CMK (cell line): ENCODE measurements at regions not wholly inside any gene's neighbourhood (a gene's known extent, or its start where the extent isn't known, plus 50 kb on each side); places are given as distances from the start of the nearest gene placed in this dataset.
"Not testable (repeated sequence)": the region's sequence is repeated elsewhere in the genome, so short reads cannot be mapped to it uniquely, and the experiment has no call there.

Source experiments
- DNase-seq: peaks from one replicate; pipeline ENCODE4 v3.0.0-alpha.2; 2010; ENCODE audit warnings: low read depth

- no peak for DNase-seq
Observed at GRCh38 chr14:106606936-106607335, 1080.6 kb downstream of the TMEM121 start.

GRCh38 chr14:106610691-106611090 is 1084.3 kb downstream of the TMEM121 start:
- no peak for DNase-seq

GRCh38 chr14:106613256-106613655 is 1086.9 kb downstream of the TMEM121 start:
- DNase-seq, result no peak

GRCh38 chr14:106618471-106618951 is 1092.1 kb downstream of the TMEM121 start:
- DNase-seq, result peak; percentile 35

GRCh38 chr14:106619606-106620005 is 1093.2 kb downstream of the TMEM121 start:
- DNase-seq, result no peak

- no peak for DNase-seq
Observed at GRCh38 chr14:106620368-106620767, 1094.0 kb downstream of the TMEM121 start.

- DNase-seq, result no peak
Observed at GRCh38 chr14:106622200-106622745, 1095.9 kb downstream of the TMEM121 start.

GRCh38 chr14:106625186-106625585 is 1098.8 kb downstream of the TMEM121 start:
- DNase-seq, result no peak

GRCh38 chr14:106626469-106626868 is 1100.1 kb downstream of the TMEM121 start:
- not testable (repeated sequence) for DNase-seq

- DNase-seq, result not testable (repeated sequence)
Observed at GRCh38 chr14:106626942-106627588, 1100.7 kb downstream of the TMEM121 start.

GRCh38 chr14:106631879-106632278 is 1105.5 kb downstream of the TMEM121 start:
- no peak for DNase-seq

GRCh38 chr14:106633721-106634120 is 1107.3 kb downstream of the TMEM121 start:
- no peak for DNase-seq

- no peak for DNase-seq
Observed at GRCh38 chr14:106635569-106635968, 1109.2 kb downstream of the TMEM121 start.

GRCh38 chr14:106638786-106639452 is 1112.5 kb downstream of the TMEM121 start:
- DNase-seq, result not testable (repeated sequence)

GRCh38 chr14:106642090-106642489 is 1115.7 kb downstream of the TMEM121 start:
- DNase-seq, result no peak

GRCh38 chr14:106642971-106643370 is 1116.6 kb downstream of the TMEM121 start:
- not testable (repeated sequence) for DNase-seq

GRCh38 chr14:106648874-106649273 is 1122.5 kb downstream of the TMEM121 start:
- not testable (repeated sequence) for DNase-seq

GRCh38 chr14:106651016-106651415 is 1124.6 kb downstream of the TMEM121 start:
- no peak for DNase-seq

GRCh38 chr14:106652494-106652893 is 1126.1 kb downstream of the TMEM121 start:
- no peak for DNase-seq

- DNase-seq, result no peak
Observed at GRCh38 chr14:106657460-106657859, 1131.1 kb downstream of the TMEM121 start.

- not testable (repeated sequence) for DNase-seq
Observed at GRCh38 chr14:106658066-106658860, 1131.9 kb downstream of the TMEM121 start.

- not testable (repeated sequence) for DNase-seq
Observed at GRCh38 chr14:106661561-106661960, 1135.2 kb downstream of the TMEM121 start.
